ENCODE measurements at regions not wholly inside any gene's neighbourhood (a gene's known extent, or its start where the extent isn't known, plus 50 kb on each side); places are given as distances from the start of the nearest gene placed in this dataset.

GRCh38 chr4:14742054-14742453 lies 260.2 kb upstream of the CPEB2 start:
- Histone ChIP-seq H3K27me3 (no peaks in the 10 kb centered on the region), H3K4me3 (ENCODE audit: low read depth, low read length) (no peak overlapping the region), H3K9me3 (no peaks in the 10 kb centered on the region), H3K4me1 (no peaks in the 10 kb centered on the region), H3K36me3 (no peaks in the 10 kb centered on the region)
- TF ChIP-seq CTCF (IDR thresholded peaks at IDR 0.05; ENCODE audit: low read depth, low read length), result no peak
- no peak for DNase-seq

DNA sequence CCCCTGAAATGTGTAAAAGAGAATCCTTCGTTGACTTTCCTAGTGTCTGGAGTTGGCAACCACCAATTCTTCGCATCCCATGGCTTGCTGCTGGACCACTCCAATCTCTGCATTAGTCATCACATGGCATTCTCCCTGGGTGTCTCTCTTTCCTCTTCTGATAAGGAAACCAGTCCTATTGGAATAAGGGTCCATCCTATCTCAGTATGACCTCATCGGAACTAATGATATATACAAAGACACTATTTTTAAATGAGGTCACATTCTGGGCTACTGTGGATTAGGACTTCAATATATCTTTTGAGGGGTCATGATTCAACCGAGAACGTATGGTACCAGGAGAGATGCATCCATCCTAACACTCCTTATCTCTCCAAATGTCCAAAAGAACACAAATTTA lies 259.1 kb upstream of the CPEB2 start:
- no peak overlapping the region for H3K4me3 ChIP-seq (ENCODE audit: low read depth, low read length)
- no peaks in the 10 kb centered on the region for H3K4me1 ChIP-seq
- TF ChIP-seq CTCF (IDR thresholded peaks at IDR 0.05; ENCODE audit: low read depth, low read length), result no peak
- no peak for DNase-seq
- no peaks in the 10 kb centered on the region for H3K27me3 ChIP-seq
- no peaks in the 10 kb centered on the region for H3K36me3 ChIP-seq
- H3K9me3 ChIP-seq, result no peaks in the 10 kb centered on the region

GRCh38 chr4:14743601-14744000 lies 258.7 kb upstream of the CPEB2 start:
- no peaks in the 10 kb centered on the region for H3K4me1 ChIP-seq
- no peaks in the 10 kb centered on the region for H3K36me3 ChIP-seq
- no peak for TF ChIP-seq CTCF (IDR thresholded peaks at IDR 0.05; ENCODE audit: low read depth, low read length)
- DNase-seq, result no peak
- H3K27me3 ChIP-seq, result no peaks in the 10 kb centered on the region
- no peak overlapping the region for H3K4me3 ChIP-seq (ENCODE audit: low read depth, low read length)
- no peaks in the 10 kb centered on the region for H3K9me3 ChIP-seq

DNA sequence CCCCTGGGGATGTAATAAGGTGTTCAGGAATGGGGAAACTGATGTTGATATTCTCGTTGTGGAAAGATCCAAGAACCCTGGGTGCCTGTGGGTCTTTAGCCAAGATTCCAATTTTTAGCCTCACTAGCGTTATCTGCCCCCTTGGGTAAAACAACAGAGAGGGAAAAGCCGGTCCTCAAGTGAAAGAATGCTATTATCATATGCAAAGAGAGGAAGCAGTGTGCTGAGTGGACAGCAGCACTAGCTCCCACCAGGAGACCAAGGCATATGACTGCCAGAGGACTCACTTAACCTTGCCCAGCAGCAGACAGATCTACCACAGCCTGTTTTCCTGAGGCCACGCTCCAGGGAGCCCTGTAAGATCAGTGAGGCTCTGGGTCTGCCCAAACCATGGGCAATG lies 257.9 kb upstream of the CPEB2 start:
- Histone ChIP-seq H3K4me3 (ENCODE audit: low read depth, low read length) (no peak overlapping the region), H3K9me3 (no peaks in the 10 kb centered on the region), H3K36me3 (no peaks in the 10 kb centered on the region), H3K4me1 (no peaks in the 10 kb centered on the region), H3K27me3 (no peaks in the 10 kb centered on the region)
- TF ChIP-seq CTCF (IDR thresholded peaks at IDR 0.05; ENCODE audit: low read depth, low read length), result no peak
- no peak for DNase-seq

- H3K4me3 ChIP-seq (ENCODE audit: low read depth, low read length), result no peak overlapping the region
- no peaks in the 10 kb centered on the region for H3K4me1 ChIP-seq
- no peaks in the 10 kb centered on the region for H3K9me3 ChIP-seq
- H3K27me3 ChIP-seq, result no peaks in the 10 kb centered on the region
- TF ChIP-seq CTCF (IDR thresholded peaks at IDR 0.05; ENCODE audit: low read depth, low read length), result 0 out of 2 replicates have a peak, but pooled peaks have one; percentile 15
- no peaks in the 10 kb centered on the region for H3K36me3 ChIP-seq
- peak; percentile 6 for DNase-seq
Observed at GRCh38 chr4:14749910-14750309, 252.4 kb upstream of the CPEB2 start.

DNA sequence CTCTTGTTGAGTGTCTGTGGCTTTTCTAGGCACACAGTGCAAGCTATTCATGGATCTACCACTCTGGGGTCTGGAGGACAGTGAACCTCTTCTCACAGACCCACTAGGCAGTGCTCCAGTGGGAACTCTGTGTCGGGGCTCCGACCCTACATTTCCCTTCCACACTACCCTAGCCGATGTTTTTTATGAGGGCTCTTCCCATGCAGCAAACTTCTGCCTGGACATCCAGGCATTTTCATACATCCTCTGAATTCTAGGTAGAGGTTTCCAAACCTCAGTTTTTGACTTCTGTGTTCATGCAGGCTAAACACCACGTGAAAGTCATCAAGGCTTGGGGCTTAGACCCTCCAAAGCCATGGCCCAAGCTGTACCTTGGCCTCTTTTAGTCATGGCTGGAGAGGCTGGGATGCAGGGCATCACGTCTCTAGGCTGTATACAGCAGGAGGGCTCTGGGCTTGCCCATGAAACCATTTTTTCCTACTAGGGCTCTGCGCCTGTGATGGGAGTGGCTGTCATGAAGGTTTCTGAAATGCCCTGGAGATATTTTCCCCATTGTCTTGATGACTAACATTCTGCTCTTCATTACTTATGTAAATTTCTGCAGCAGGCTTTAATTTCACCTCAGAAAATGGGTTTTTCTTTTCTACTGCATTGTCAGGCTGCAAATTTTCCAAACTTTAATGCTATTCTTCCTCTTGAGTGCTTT lies 249.8 kb upstream of the CPEB2 start:
- H3K36me3 ChIP-seq, result no peaks in the 10 kb centered on the region
- H3K9me3 ChIP-seq, result no peaks in the 10 kb centered on the region
- no peaks in the 10 kb centered on the region for H3K27me3 ChIP-seq
- no peaks in the 10 kb centered on the region for H3K4me1 ChIP-seq
- no peak overlapping the region for H3K4me3 ChIP-seq (ENCODE audit: low read depth, low read length)
- TF ChIP-seq CTCF (IDR thresholded peaks at IDR 0.05; ENCODE audit: low read depth, low read length), result no peak
- DNase-seq, result no peak

Data from BE2C (cell line).